ENCODE measurements at regions not wholly inside any gene's neighbourhood (a gene's known extent, or its start where the extent isn't known, plus 50 kb on each side); places are given as distances from the start of the nearest gene placed in this dataset.
"Not testable (repeated sequence)": the region's sequence is repeated elsewhere in the genome, so short reads cannot be mapped to it uniquely, and the experiment has no call there.

DNA sequence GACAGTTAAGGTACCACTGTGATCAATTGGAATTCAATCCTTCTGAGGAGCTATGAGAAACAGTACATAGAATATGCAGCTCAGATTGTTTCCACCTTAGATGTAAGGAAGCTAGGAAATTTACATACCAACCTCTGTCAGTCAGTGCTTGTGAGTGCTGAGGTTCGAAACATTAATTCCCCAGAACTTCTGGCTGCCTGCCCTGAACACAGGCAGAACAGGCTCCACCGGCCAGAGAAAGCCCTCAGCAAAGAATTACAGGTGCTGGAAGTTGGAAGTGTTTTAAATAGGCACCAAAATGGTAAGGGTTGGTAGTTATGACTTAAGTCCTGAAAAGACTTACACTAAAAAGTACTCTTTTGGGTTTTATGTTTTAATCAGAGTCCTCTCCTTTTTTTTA, 651.8 kb downstream of the C4orf33 start:
- DNase-seq, result peak; percentile 51

DNA sequence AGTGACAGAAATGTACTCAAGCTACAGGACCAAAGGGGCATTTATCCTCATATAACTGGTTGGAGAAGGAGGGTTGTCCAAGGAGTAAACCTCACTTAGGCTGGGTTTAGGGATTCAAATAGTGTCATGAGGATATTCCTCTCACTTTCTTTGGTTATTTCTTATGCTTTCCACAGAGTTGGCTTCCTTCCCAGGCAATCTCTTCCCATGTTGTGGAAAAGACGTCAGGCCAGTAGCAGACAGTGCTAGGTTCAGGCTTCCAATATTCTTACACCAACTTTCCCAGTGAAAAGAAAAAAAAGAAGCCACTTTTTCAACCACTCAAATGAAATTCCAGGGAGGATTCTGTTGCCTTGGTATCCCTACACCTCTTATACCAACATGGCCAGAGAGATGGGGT, 653.0 kb downstream of the C4orf33 start:
- no peak for DNase-seq

DNA sequence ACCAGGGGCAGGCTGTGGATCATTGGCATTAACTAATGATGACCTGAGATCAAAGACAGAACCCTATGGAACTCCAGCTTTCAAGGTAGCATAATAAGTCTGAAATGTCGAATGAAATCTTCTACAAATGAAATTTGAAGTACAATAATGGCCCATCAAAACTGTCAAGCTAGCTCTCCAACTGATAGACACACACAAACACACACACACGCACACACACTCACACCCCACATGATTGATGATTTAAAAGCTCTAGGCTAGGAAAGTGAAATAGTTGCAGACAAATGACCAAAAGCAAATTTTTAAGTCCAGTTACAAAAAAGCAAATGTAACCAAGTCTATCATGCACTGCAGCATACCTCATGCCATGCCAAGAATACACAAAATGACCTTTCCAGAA, 655.7 kb downstream of the C4orf33 start:
- no peak for DNase-seq

DNA sequence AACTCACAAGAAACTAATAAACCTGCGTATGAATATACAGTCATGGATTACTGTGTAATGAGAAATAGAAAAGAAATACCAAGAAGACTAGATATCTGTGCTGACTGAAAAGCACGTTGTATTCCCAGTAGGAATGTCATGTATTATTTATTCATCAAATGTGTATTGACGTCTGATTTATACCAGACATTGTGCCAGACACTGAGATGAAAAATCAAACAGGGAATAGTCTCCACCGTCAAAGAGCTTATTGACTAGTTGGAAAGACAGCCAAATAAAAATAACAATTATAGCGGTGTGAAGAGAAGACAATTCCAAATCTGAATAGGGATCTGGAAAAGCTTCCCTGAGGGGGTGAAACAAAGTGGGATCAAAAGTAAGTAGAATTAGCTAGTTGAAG, 687.6 kb downstream of the C4orf33 start:
- DNase-seq, result no peak

DNA sequence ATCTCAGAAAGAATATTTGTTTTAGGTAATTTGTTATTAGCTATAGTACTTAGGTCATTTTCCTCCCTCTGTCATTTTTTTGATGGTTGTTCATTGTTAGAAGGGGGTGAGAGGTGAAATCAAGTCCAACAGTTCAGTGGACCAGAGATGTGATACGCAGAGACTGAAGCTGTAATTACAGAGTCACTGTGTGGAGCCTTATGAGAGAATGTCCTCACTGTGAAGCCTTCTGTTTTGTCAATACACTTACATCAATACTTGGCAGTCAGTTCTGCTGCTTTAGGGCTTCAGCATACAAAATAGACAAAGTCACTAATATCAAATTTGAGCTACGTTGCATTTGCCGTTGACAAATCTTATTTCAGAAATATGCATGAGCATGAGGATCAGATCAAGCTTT, 692.5 kb downstream of the C4orf33 start:
- no peak for DNase-seq

DNA sequence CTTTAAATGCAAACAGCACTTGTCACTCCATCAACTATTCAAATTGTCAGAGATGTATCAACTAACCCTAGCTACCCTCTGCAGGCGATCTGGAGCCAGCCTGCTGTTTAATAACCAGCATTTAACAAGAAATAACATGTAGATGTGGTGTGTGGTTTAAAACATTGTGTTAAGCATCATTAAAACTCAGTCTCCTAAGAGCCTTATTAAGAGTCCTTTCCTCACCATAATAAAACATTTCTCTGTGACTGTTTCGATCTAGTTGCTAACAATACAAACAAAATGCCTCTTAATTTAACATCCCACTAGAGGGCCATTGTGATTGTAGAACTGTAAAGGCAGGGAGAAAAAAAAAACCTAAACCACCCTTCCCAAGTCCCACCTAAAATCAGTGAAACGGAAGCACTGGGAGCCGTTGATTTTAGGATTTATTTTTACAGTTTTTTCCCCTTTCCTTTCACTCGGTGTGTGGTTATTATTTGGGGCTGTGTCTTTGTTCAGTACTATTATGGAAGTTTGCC, 708.6 kb downstream of the C4orf33 start:
- DNase-seq, result peak; percentile 87

DNA sequence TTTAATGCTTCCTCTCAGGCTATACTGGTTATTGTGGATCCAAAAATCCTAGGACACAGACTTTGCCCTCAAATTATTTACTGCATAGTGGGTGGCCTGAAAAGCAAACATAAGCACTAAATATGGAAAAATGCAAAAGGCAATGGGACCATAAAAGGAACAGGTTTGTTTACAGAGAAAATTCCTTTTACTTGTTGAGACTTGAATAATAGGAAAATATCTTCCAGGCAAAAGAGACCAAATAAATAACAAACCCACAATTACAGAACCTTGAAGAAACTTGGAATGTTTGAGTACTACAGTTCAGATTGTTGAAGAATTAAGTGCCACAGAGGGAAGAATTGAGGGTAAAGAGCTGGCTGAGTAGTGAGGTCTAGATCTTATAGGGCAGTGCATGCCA, 711.0 kb downstream of the C4orf33 start:
- peak; percentile 82 for DNase-seq

DNA sequence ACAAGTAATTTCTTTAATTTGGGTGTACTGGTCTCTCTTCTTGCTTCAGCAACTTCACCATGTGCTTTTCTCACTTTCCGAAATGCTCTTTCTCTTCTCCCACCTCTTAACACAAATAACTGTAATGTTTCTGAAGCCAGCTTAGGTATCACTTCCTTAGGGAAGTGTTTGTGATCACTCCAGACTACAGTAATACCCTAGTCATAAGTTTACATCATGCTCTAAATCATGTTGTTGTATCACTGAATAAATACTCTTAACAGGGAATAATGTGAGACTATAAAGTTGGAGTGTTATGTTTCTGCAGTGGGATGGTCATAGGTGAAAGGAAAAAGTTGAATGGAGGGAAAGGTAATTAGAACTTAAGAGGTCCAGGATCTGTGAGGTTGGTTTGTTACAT, 712.3 kb downstream of the C4orf33 start:
- DNase-seq, result no peak

DNA sequence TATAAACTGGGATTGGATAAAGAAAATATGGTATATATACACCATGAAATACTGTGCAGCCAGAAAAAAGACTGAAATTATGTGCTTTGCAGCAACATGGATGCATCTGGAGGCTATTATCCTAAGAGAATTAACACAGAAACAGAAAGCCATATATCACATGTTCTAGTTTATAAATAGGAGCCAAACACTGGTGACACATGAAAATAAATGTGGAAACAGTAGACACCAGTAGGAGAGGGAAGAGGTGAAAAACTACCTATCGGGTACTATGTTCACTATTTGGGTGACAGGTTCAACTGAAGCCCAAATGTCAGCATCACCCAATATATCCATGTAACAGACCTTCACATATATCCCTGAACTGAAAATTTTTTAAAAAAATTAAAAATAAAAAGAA, 725.1 kb downstream of the C4orf33 start:
- no peak for DNase-seq

DNA sequence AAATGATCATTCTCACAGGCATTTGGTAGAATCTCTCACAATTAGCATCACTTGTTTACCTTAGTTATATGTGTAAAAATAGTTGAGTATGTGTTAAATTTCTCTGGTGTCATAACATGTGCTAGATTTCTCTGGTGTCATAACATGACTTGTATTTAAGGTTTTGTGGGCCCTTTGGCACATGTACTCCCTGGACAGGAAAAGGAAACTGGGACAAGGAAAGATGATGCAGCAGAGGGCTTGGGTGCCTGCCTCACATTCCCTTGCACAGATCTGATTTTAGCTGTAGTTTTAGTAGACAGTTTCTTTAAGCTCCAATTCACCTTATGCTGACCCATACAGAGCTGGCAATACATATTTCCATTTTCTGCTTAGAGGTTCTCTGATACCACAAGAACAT, 726.0 kb downstream of the C4orf33 start:
- no peak for DNase-seq

DNA sequence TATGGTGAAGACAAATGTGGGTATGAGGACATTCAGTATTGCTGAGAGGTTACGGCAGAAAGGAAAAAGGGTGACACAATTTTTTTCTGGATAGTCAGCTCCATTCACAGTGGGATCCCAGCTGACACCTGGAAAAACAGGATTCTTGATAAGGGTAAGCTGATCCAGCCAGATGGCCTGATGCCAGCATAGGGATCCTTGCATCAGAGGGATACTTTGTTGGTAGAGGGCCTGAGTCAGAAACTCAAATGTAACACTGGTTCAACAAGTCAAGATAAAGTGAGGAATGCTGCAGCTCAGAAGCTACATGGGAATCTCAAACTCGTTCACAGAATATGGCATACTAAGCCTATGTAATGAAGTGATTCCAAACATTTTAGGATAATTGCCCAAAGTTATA, 726.7 kb downstream of the C4orf33 start:
- no peak for DNase-seq

DNA sequence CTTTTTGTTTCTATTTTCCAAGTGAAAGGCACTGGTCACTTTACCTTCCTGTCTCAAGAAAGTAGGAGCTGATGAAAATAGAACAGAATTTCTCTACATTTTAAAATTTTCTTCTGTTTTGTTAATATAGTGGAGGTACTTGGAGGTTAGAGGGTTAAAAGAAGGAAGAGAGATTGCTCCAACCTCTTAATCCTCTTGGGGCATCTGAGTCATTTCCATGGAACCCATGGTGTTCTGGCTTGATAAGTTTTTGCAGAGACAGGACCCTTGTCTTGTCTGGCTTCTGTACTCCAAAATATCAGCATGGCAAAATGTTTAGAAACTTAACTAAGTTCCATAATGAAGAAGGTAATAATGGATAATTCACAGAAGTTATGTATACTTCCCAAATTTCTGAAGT, 727.2 kb downstream of the C4orf33 start:
- no peak for DNase-seq

DNA sequence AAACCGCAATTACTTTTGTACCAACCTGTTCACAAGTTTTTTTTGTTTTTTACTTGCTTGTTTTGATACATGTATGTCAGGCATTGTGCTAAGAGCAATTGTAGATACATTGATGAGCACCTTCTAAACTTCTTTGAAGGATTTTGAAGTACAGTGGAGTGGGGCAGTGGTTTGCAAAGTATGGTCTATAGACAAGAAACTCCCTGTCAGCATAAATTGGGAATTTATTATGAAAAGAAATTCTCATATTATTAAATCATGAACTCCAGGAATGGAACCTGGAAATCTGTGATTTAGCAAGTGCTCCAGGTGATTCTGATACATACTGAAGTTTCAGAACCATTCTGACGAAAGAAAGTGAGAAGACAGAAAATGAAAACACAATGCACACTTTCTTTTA, 733.4 kb downstream of the C4orf33 start:
- no peak for DNase-seq

DNA sequence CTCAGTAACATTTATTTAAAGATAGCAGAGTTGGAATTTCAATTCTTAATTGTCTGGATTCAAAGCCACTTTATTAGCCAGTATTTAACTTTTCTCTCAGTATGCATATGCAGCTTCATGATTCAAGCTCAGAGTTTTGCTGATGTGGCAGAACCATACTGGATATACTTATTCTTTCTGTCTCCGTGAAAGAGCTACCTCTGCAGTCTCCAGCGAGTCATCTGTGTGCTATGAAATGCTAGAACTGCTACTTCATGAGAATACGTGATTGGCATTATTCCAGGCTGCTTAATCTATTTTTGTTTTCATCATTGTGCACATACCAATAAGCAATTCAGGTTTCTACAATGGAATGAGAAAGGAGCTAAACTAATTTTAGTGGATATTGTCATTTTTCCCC, 743.7 kb downstream of the C4orf33 start:
- no peak for DNase-seq

DNA sequence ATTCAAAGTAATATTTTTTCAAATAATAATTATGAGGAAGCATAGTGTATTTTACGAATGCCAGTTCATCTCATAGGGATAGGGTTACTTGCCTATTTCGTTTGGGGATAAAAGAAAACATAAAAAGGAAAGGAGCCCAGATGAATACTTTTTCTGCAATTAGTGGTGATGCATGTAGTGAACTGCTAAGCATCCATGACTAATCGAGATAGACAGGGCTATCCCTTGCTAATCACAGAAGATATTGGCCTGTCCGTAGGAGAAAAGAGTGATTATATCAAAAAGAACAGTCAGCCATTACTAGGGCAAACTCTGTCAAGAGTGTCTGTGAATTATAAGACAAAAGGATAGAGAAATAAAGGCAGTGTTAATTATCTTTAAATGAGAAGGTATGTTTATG, 746.1 kb downstream of the C4orf33 start:
- no peak for DNase-seq

DNA sequence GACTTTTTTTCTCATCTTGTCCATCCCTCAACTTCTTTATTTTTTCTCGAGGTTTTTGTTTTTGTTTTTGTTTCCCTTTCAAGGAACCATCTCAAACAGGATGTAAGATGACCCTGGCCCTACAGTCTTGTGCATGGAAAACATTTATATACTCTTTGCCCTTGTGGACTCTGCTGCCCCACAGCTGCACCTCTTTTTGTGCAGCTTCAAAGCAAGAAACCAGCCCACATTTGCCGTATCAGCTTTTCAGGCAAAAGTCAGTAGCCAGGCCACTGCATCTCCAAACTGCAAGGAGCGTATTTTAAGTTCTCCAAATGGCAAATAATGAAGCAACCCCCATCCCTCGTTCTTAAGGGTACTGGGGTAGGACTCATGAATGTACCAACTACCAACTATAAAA, 756.5 kb downstream of the C4orf33 start:
- DNase-seq, result no peak

DNA sequence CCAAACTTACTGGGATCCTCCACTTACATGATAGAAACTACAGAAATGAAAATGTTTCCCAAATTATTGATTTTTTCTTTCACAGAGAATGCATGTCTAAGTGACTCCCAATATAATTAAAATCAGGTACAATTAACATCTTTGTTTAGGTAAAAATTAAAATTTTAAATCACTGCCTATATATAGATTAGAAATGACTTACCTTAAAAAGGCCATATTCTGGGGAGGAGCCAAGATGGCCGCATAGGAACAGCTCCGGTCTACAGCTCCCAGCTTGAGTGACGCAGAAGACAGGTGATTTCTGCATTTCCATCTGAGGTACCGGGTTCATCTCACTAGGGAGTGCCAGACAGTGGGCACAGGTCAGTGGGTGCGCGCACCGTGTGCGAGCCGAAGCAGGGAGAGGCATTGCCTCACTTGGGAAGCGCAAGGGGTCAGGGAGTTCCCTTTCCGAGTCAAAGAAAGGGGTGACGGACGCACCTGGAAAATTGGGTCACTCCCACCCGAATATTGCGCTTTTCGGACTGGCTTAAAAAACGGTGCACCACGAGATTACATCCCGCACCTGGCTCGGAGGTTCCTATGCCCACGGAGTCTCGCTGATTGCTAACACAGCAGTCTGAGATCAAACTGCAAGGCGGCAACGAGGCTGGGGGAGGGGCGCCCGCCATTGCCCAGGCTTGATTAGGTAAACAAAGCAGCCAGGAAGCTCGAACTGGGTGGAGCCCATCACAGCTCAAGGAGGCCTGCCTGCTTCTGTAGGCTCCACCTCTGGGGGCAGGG, 757.9 kb downstream of the C4orf33 start:
- DNase-seq, result not testable (repeated sequence)

DNA sequence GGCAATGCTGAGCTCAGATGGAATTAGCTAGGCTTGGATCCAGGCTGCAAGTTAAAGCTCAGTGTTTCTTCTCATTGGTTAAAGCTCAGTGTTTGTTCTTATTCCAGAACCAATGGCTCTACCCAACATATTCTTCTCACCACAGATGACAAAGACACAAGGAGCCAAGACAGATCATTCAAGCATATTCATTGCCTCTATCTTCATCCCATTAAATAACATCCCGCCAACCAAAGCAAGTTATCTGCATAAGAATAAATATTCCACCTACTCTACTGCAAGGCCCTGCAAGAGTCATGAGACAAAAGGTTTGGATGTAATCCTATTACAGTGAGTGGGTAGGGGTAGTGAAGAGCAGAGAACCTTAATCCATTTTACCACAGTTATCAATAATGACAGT, 766.5 kb downstream of the C4orf33 start:
- no peak for DNase-seq

DNA sequence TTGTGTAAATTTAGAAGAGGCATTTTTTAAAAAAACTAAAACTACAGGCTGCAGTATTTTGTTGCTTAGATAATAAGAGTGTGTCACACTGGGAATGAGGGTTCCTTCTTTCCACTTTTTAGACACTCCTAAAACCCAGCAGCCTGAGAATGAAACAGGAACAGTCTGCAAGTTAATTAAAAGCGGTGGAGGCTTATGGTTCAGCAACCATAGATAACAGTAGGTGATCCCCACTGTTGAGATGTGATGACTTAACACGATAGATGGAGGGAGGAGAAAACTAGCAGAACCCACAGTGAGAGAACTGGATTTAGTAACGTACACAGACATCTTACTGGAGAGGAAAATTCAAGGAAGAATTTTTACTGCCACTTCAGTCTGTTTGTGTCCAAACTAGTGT, 767.3 kb downstream of the C4orf33 start:
- DNase-seq, result no peak

DNA sequence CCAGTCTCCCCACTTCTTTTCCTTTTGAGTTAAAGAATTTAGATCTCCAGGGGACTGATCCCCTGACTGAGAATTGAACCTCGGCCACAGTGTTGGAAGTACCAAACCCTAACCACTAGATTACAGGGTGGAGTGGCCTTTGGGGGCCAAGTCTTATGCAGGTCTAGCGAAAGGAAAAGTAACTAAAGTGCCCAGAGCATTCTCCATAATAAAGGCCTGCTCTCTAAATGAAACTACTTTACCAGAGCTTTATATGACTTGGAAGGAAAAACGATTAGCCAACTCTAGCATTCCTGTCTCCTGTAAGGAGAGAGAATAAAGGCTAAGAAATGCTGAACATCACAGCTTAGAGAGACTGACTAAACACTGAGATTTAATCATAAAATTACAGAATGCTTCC, 788.0 kb downstream of the C4orf33 start:
- no peak for DNase-seq

DNA sequence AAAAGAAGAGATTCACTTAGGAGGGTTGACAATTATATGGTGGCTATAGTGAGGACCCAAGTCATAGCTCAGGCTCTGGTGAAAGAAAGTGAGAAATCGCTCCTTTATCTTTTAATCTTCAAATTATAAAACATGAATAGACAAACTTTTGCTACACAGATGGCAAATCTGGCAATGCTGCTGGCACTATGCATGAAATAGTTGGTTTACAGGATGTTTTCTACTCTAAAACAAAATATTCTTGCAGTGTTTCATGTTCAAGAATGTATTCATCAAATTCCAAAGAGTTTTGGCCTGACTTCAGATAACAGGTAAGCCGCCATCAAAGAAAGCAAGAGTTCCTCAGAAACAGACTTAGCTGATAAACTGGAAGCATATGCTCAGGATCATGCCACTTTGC, 801.2 kb downstream of the C4orf33 start:
- DNase-seq, result no peak

DNA sequence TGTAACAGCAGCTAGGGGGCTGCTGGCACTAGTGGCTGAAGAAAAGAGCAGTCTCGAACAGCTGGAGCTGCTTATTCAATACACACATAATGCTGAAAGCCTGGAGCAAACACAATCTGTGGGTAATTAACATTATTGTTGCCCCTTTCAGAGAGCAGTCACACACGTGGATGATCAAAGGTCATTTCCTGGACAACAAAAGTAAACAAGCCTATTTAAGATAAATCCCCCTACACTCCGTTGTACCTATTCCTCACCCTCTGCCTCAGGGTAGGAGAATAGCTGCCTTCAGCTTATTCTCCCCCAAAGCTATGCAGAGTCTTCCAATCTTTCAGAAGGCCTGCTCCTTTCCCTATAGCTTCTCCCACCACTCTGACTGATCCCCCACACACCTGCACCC, 803.9 kb downstream of the C4orf33 start:
- DNase-seq, result no peak

DNA sequence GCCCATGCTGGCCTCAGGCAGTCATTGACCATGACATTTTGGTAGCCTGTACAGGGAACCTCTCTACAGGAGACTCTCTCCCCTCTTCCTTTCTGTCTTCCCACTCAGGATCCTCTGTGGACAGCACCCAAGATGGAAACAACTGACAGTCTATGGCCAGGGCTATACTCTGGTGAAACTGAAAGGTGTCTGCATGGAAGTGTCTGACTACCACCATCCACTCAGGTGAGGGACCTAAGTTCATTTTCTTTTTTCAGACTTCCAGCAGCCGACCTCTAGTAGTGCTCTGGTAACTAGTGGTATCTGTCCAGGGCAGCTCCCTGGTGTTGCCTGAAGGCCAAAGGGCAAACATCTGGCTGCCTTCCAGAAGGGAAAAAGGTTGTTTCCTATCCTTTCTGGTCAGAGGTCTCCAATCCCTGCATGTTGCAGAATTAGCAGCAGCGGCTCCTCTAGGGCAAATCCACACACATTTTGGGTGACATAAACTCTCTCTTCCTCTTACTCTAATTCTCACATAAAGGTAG, 804.5 kb downstream of the C4orf33 start:
- no peak for DNase-seq

DNA sequence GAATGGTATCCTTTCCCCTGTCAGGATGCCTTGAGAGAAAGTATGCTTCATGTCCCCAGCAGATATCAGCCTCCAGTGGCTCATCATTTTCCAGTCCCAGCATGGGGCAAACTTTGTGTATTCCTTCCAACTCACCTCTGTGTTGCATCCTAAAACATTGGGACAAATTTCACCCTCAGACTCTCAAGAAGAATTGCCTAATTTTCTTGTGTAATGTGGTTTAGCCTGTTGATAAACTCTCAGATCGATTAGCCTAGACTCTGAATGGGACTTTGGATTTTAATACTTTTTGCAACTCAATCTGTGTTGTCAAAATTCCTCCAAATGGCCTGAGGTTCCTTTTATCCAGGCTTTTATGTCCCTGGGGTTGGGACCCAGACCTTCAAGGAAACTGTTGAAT, 805.3 kb downstream of the C4orf33 start:
- DNase-seq, result no peak

DNA sequence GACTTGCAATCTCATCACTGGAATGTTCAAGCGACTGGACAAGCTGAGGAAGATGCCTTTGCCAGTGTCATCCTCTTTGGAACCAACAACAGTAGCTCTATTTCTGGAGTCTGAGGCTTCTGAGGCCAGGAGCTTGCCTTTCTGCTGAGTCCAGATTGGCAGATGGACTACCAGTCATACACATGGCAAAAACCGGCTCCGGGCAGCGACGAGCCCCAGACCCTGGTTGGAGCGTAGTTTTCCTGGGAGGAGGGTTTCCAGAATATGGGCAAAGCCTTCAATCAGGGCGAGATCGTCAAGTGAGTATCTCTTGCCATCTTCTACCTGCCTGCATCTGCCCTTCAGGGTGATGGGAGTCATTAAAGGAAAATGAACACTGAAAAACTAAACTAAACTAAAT, 807.9 kb downstream of the C4orf33 start:
- no peak for DNase-seq

Measured in DMS79 treated with DMSO at 0.1 percent for 48 hours (cell line).